Body of pancreas (tissue), 4 donors: ENCODE measurements at regions not wholly inside any gene's neighbourhood (a gene's known extent, or its start where the extent isn't known, plus 50 kb on each side); places are given as distances from the start of the nearest gene placed in this dataset.

Experiments used
- ATAC-seq: fragments of 150-250 bp; one replicate; pipeline ENCODE4 v1.9.1; 2016
- DNase-seq, 4 donors: peaks; one replicate each; pipeline ENCODE4 v3.0.0-alpha.2; 2019
- H3K27ac ChIP-seq, 4 donors: fragments of 200-600 bp; sonication (generic); 1 replicate in 3 of 4; 2 replicates in 1 of 4; pipeline versions ENCODE4 v1.5.1 to v1.6.1; 2016 to 2019; ENCODE audit warnings: mild to moderate bottlenecking in 1 of 4, mixed read lengths in 1 of 4, moderate library complexity in 1 of 4
- H3K27me3 ChIP-seq, 2 donors: fragments of 200-600 bp; sonication (generic); one replicate each; pipeline ENCODE4 v1.6.0; 2016; ENCODE audit warnings: mild to moderate bottlenecking in 1 of 2
- H3K36me3 ChIP-seq, 2 donors: fragments of 200-600 bp; sonication (generic); replicated peaks in 1 of 2; 2 replicates each; pipeline ENCODE4 v1.5.1; 2016; ENCODE audit warnings: low read depth in 2 of 2; ENCODE audit not compliant: insufficient read depth in 1 of 2
- H3K4me1 ChIP-seq: fragments of 200-600 bp; sonication (generic); one replicate; pipeline ENCODE4 v1.6.0; 2016
- H3K4me3 ChIP-seq, 2 donors: fragments of 200-600 bp; sonication (generic); 1 replicate in 1 of 2; 2 replicates in 1 of 2; pipeline ENCODE4 v1.5.1; 2016 to 2019
- H3K9me3 ChIP-seq, 3 donors: fragments of 200-600 bp; sonication (generic); 1 replicate in 2 of 3; 2 replicates in 1 of 3; pipeline ENCODE4 v1.5.1; 2016
- CTCF ChIP-seq, 7 experiments: fragments of 450-650 bp in 4 of 7; fragments of 200-600 bp in 3 of 7; sonication (generic) in 3 of 7; IDR thresholded peaks; one replicate each; pipeline ENCODE4 v1.5.1; 2016 to 2019; ENCODE audit warnings: antibody characterized with exemption in 7 of 7
- POLR2A ChIP-seq, 3 donors: fragments of 450-650 bp; IDR thresholded peaks; one replicate each; pipeline ENCODE4 v1.6.1; 2016; ENCODE audit warnings: antibody characterized with exemption in 3 of 3, mild to moderate bottlenecking in 2 of 3
- WGBS, 2 donors: methylation state at CpG; one replicate each; pipeline ENCODE4 v1.1.5; 2017; 5-methylcytosine and 5-hydroxymethylcytosine counted together
- intact Hi-C: fragments of 100-400 bp; cut with DNase I; formaldehyde crosslinking; loops from one replicate; pipeline ENCODE4 v1.15.1; 2023

GRCh38 chr4:14496408-14496807 is 505.9 kb upstream of the CPEB2 start:
- no peak for ATAC-seq

DNA sequence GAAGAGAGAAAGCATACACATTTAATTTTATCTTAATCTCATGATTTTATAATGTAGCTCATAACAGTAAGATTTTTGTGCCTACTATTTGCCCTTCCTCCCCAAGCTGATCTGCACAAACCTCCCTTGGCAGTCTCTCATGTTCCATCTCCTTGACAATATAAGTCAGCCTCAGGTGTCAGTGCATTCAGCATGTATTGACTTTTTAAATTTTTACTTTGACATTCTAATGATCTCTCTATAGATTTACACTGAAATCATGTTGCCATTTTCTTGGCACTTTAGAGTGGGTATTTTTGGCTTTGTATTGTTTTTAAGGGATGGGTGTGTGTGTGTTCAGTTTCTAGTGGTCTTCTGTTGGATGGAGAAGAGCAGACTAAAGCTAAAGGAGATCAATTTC is 505.3 kb upstream of the CPEB2 start:
- intact Hi-C loops = no loop called here
- no peaks in the 10 kb centered on the region for H3K27me3 ChIP-seq
- DNase-seq = no peak
- ATAC-seq = no peak
- no peak overlapping the region for H3K27ac ChIP-seq
- TF ChIP-seq CTCF (IDR thresholded peaks at IDR 0.05) (no peak), POLR2A (IDR thresholded peaks at IDR 0.05) (no peak)
- no peak overlapping the region for H3K4me3 ChIP-seq
- no peaks in the 10 kb centered on the region for H3K9me3 ChIP-seq
- H3K4me1 ChIP-seq = no peaks in the 10 kb centered on the region
- no peaks in the 10 kb centered on the region for H3K36me3 ChIP-seq

More at GRCh38 chr4:14496408-14496807, 505.9 kb upstream of the CPEB2 start:
- Histone ChIP-seq H3K4me1 (no peaks in the 10 kb centered on the region), H3K36me3 (no peaks in the 10 kb centered on the region), H3K9me3 (no peaks in the 10 kb centered on the region), H3K27me3 (no peaks in the 10 kb centered on the region), H3K4me3 (no peak overlapping the region), H3K27ac (no peak overlapping the region)
- no peak for DNase-seq
- no peak for TF ChIP-seq CTCF (IDR thresholded peaks at IDR 0.05)
- TF ChIP-seq POLR2A (IDR thresholded peaks at IDR 0.05) = no peak
- 86 to 88% methylated on average over 1 of the region's 1 CpG for WGBS, 2 donors
- intact Hi-C loops = no loop called here

- Histone ChIP-seq H3K4me1 (no peaks in the 10 kb centered on the region), H3K9me3 (no peaks in the 10 kb centered on the region), H3K36me3 (no peaks in the 10 kb centered on the region), H3K27ac (no peak overlapping the region), H3K27me3 (no peaks in the 10 kb centered on the region), H3K4me3 (no peak overlapping the region)
- whole genome bisulfite sequencing, 2 donors = 64 to 74% methylated on average over 2 of the region's 2 CpGs
- ATAC-seq (no peak), DNase-seq (no peak)
- TF ChIP-seq POLR2A (IDR thresholded peaks at IDR 0.05) (no peak), CTCF (IDR thresholded peaks at IDR 0.05) (no peak)
- intact Hi-C loops = no loop called here
Observed at GRCh38 chr4:14504162-14504561, 498.1 kb upstream of the CPEB2 start.

- Histone ChIP-seq H3K9me3 (no peaks in the 10 kb centered on the region), H3K4me3 (no peak overlapping the region), H3K4me1 (no peaks in the 10 kb centered on the region), H3K36me3 (no peaks in the 10 kb centered on the region), H3K27me3 (no peaks in the 10 kb centered on the region), H3K27ac (no peak overlapping the region)
- ATAC-seq (no peak), DNase-seq (no peak)
- 76 to 78% methylated on average over 4 of the region's 4 CpGs for WGBS, 2 donors
- TF ChIP-seq POLR2A (IDR thresholded peaks at IDR 0.05) = no peak
- no peak for TF ChIP-seq CTCF (IDR thresholded peaks at IDR 0.05)
- intact Hi-C loops = no loop called here
Observed at GRCh38 chr4:14513471-14513870, 488.8 kb upstream of the CPEB2 start.

DNA sequence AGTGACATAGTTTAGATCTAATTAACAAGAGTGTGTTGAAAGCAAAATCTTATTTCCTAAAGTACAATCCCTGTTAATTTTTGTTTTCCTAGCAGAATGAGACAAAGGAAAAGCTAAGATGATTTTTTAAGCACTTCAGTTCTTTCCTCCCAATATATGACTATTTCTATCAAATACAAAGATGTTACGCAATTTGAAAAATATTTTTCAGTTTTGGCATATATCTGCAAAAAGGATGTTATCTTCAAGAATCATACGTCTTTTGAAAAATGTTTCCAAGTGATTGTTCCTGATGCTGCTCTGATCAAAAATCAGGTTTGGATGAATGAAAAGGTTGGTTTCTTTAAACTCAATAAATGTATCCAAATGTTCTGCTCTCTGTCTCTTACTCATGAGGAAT is 486.7 kb upstream of the CPEB2 start:
- no peak overlapping the region for H3K27ac ChIP-seq
- intact Hi-C loops = no loop called here
- no peak for ATAC-seq
- no peak overlapping the region for H3K4me3 ChIP-seq
- no peaks in the 10 kb centered on the region for H3K9me3 ChIP-seq
- DNase-seq = no peak
- TF ChIP-seq POLR2A (IDR thresholded peaks at IDR 0.05) = no peak
- TF ChIP-seq CTCF (IDR thresholded peaks at IDR 0.05) = no peak
- no peaks in the 10 kb centered on the region for H3K27me3 ChIP-seq
- H3K36me3 ChIP-seq = no peaks in the 10 kb centered on the region
- H3K4me1 ChIP-seq = no peaks in the 10 kb centered on the region
- 57 to 80% methylated on average over 2 of the region's 2 CpGs for WGBS, 2 donors
